ENCODE measurements at regions not wholly inside any gene's neighbourhood (a gene's known extent, or its start where the extent isn't known, plus 50 kb on each side); places are given as distances from the start of the nearest gene placed in this dataset.

DNA sequence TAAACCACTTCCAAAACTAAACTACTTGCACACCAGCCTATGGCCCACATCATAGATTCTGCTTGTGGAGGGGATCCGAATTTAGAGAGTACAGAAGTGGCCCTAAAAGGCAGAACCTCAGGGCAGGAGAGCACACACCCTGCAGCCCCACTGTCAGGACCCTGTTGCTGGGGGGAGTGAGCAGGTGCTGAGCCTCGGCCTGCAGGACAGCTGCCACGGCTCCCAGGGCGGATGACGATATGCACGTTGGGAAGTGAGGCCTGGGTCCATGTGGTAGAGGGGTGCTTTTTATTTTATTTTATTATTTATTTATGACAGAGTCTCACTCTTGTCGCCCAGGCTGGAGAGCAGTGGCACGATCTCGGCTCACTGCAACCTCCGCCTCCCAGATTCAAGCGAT is 73.5 kb downstream of the TNFAIP2 start:
- no peak for TF ChIP-seq POLR2AphosphoS5 (IDR thresholded peaks at IDR 0.05; ENCODE audit: borderline replicate concordance, low read depth, low read length)
- TF ChIP-seq EZH2 (IDR thresholded peaks at IDR 0.05) = no peak
- TF ChIP-seq FOXP2 (optimal IDR thresholded peaks at IDR 0.05; ENCODE audit: control extremely low read depth, extremely low read length, insufficient read depth) = no peak

All from SK-N-MC (cell line).